Neural cell (in vitro differentiated cells): ENCODE measurements at regions not wholly inside any gene's neighbourhood (a gene's known extent, or its start where the extent isn't known, plus 50 kb on each side); places are given as distances from the start of the nearest gene placed in this dataset.

Experiments used
- TF ChIP-seq, protein P1 (sequence below): IDR thresholded peaks from 2 replicates; pipeline ENCODE4 v1.6.1; 2012; ENCODE audit warnings: borderline replicate concordance
- TF ChIP-seq, protein P2 (sequence below): fragments of 450-650 bp; IDR thresholded peaks from 2 replicates; pipeline ENCODE4 v1.5.1; 2014; ENCODE audit warnings: antibody characterized with exemption, mild to moderate bottlenecking, moderate library complexity; ENCODE audit not compliant: poor library complexity, severe bottlenecking

DNA sequence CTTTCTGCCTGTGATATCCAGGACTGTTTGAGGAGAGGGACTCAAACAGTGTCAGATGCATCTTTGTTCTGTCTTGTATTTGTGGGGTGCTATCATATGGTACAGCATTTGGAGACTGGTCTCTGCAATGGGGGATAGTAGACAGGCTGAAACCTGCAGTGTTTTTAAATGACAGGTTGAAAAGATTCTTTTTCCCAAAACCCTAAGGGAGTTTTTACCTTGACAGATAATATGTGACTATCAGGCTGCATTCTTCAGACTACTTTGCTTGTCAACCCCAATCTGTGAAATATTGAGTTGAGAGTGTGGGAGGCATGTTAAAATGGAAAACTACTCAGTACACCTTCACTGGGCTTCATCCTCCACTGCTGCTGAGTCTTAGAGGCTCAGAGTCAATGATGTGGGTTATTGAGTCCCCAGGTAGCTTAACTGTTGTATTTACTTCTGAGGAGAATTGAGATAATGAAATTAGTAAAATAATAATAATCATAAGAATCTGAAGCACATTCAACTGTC, 274.9 kb downstream of the GASK1B start:
- TF ChIP-seq, protein P1, sequence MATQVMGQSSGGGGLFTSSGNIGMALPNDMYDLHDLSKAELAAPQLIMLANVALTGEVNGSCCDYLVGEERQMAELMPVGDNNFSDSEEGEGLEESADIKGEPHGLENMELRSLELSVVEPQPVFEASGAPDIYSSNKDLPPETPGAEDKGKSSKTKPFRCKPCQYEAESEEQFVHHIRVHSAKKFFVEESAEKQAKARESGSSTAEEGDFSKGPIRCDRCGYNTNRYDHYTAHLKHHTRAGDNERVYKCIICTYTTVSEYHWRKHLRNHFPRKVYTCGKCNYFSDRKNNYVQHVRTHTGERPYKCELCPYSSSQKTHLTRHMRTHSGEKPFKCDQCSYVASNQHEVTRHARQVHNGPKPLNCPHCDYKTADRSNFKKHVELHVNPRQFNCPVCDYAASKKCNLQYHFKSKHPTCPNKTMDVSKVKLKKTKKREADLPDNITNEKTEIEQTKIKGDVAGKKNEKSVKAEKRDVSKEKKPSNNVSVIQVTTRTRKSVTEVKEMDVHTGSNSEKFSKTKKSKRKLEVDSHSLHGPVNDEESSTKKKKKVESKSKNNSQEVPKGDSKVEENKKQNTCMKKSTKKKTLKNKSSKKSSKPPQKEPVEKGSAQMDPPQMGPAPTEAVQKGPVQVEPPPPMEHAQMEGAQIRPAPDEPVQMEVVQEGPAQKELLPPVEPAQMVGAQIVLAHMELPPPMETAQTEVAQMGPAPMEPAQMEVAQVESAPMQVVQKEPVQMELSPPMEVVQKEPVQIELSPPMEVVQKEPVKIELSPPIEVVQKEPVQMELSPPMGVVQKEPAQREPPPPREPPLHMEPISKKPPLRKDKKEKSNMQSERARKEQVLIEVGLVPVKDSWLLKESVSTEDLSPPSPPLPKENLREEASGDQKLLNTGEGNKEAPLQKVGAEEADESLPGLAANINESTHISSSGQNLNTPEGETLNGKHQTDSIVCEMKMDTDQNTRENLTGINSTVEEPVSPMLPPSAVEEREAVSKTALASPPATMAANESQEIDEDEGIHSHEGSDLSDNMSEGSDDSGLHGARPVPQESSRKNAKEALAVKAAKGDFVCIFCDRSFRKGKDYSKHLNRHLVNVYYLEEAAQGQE, result no peak
- TF ChIP-seq, protein P2, sequence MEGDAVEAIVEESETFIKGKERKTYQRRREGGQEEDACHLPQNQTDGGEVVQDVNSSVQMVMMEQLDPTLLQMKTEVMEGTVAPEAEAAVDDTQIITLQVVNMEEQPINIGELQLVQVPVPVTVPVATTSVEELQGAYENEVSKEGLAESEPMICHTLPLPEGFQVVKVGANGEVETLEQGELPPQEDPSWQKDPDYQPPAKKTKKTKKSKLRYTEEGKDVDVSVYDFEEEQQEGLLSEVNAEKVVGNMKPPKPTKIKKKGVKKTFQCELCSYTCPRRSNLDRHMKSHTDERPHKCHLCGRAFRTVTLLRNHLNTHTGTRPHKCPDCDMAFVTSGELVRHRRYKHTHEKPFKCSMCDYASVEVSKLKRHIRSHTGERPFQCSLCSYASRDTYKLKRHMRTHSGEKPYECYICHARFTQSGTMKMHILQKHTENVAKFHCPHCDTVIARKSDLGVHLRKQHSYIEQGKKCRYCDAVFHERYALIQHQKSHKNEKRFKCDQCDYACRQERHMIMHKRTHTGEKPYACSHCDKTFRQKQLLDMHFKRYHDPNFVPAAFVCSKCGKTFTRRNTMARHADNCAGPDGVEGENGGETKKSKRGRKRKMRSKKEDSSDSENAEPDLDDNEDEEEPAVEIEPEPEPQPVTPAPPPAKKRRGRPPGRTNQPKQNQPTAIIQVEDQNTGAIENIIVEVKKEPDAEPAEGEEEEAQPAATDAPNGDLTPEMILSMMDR, result no peak
